GM12878 (cell line): ENCODE measurements at regions not wholly inside any gene's neighbourhood (a gene's known extent, or its start where the extent isn't known, plus 50 kb on each side); places are given as distances from the start of the nearest gene placed in this dataset.

Experiments used
- ATF2 ChIP-seq: IDR thresholded peaks from 2 replicates; pipeline ENCODE4 v1.6.1; 2012; ENCODE audit warnings: low read length, inconsistent platforms
- JUNB ChIP-seq: IDR thresholded peaks from 2 replicates; pipeline ENCODE4 v1.6.1; 2016; ENCODE audit warnings: antibody characterized with exemption, mild to moderate bottlenecking
- POLR2A ChIP-seq: IDR thresholded peaks from 2 replicates; pipeline ENCODE4 v1.6.1; 2011; ENCODE audit warnings: low read depth, mild to moderate bottlenecking, low read length
- POLR2AphosphoS5 ChIP-seq: IDR thresholded peaks from 2 replicates; pipeline ENCODE4 v1.6.1; 2011; ENCODE audit warnings: mild to moderate bottlenecking, low read length, inconsistent platforms
- RAD21 ChIP-seq: IDR thresholded peaks from 2 replicates; pipeline ENCODE4 v1.6.1; 2011; ENCODE audit warnings: mild to moderate bottlenecking, low read depth, low read length, moderate library complexity; ENCODE audit not compliant: insufficient read depth
- TF ChIP-seq, protein P1 (sequence below), 3 experiments: IDR thresholded peaks in 2 of 3; conservative IDR thresholded peaks in 1 of 3; 2 replicates each; pipeline ENCODE4 v1.5.1; 2011; ENCODE audit warnings: low read depth in 3 of 3, low read length in 3 of 3, mild to moderate bottlenecking in 3 of 3, control low read depth in 2 of 3, moderate library complexity in 2 of 3, inconsistent platforms in 1 of 3, mixed read lengths in 1 of 3; ENCODE audit not compliant: control insufficient read depth in 2 of 3, insufficient read depth in 1 of 3; ENCODE audit errors: extremely low read depth in 1 of 3
- TF ChIP-seq, protein P2 (sequence below): IDR thresholded peaks from 2 replicates; pipeline ENCODE4 v1.6.1; 2012; ENCODE audit warnings: low read depth, low read length, improper control_type of control experiment

- TF ChIP-seq, protein P1, sequence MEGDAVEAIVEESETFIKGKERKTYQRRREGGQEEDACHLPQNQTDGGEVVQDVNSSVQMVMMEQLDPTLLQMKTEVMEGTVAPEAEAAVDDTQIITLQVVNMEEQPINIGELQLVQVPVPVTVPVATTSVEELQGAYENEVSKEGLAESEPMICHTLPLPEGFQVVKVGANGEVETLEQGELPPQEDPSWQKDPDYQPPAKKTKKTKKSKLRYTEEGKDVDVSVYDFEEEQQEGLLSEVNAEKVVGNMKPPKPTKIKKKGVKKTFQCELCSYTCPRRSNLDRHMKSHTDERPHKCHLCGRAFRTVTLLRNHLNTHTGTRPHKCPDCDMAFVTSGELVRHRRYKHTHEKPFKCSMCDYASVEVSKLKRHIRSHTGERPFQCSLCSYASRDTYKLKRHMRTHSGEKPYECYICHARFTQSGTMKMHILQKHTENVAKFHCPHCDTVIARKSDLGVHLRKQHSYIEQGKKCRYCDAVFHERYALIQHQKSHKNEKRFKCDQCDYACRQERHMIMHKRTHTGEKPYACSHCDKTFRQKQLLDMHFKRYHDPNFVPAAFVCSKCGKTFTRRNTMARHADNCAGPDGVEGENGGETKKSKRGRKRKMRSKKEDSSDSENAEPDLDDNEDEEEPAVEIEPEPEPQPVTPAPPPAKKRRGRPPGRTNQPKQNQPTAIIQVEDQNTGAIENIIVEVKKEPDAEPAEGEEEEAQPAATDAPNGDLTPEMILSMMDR (IDR thresholded peaks at IDR 0.05 in 2 of 3, conservative IDR thresholded peaks at IDR 0.05 in 1 of 3; ENCODE audit: control insufficient read depth in 2 of 3, extremely low read depth in 1 of 3, insufficient read depth in 1 of 3, low read depth in 3 of 3, low read length in 3 of 3): no peak
- no peak for TF ChIP-seq ATF2
- TF ChIP-seq RAD21: no peak
- no peak for TF ChIP-seq POLR2AphosphoS5
- TF ChIP-seq POLR2A: no peak
- TF ChIP-seq, protein P2, sequence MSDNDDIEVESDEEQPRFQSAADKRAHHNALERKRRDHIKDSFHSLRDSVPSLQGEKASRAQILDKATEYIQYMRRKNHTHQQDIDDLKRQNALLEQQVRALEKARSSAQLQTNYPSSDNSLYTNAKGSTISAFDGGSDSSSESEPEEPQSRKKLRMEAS: no peak
- TF ChIP-seq JUNB: no peak
Measured at GRCh38 chr4:189530848-189531247, 409.8 kb upstream of the FRG1 start.
